Gastroesophageal sphincter (tissue), 4 donors: ENCODE measurements at regions not wholly inside any gene's neighbourhood (a gene's known extent, or its start where the extent isn't known, plus 50 kb on each side); places are given as distances from the start of the nearest gene placed in this dataset.

Source experiments
- ATAC-seq: fragments of 150-250 bp; one replicate; pipeline ENCODE4 v1.9.1; 2016; ENCODE audit warnings: mild to moderate bottlenecking, moderate library complexity
- H3K27ac ChIP-seq, 4 donors: fragments of 200-600 bp; sonication (generic) in 3 of 4; 1 replicate in 3 of 4; 2 replicates in 1 of 4; pipeline ENCODE4 v1.5.1; 2016 to 2019
- H3K27me3 ChIP-seq: fragments of 200-600 bp; sonication (generic); one replicate; pipeline ENCODE4 v1.5.1; 2019
- H3K36me3 ChIP-seq, 2 donors: fragments of 200-600 bp; sonication (generic); one replicate each; pipeline ENCODE4 v1.5.1; 2019; ENCODE audit warnings: control low read depth in 1 of 2
- H3K4me1 ChIP-seq, 3 donors: fragments of 200-600 bp; sonication (generic); 1 replicate in 2 of 3; 2 replicates in 1 of 3; pipeline ENCODE4 v1.5.1; 2016 to 2019; ENCODE audit warnings: control low read depth in 2 of 3
- H3K4me3 ChIP-seq, 2 donors: fragments of 200-600 bp; sonication (generic); one replicate each; pipeline ENCODE4 v1.5.1; 2019; ENCODE audit warnings: mild to moderate bottlenecking in 1 of 2, moderate library complexity in 1 of 2
- H3K9me3 ChIP-seq, 3 donors: fragments of 200-600 bp; sonication (generic); one replicate each; pipeline ENCODE4 v1.5.1; 2017 to 2019; ENCODE audit warnings: control low read depth in 2 of 3
- CTCF ChIP-seq, 4 experiments: fragments of 200-600 bp in 2 of 4; fragments of 450-650 bp in 2 of 4; sonication (generic) in 1 of 4; IDR thresholded peaks; one replicate each; pipeline ENCODE4 v1.5.1; 2017 to 2019; ENCODE audit warnings: antibody characterized with exemption in 4 of 4, mild to moderate bottlenecking in 2 of 4, moderate library complexity in 2 of 4
- EP300 ChIP-seq: sonication (generic); formaldehyde crosslinking; IDR thresholded peaks from one replicate; pipeline ENCODE4 v1.6.1; 2017; ENCODE audit warnings: antibody characterized with exemption, mild to moderate bottlenecking
- POLR2A ChIP-seq, 2 donors: fragments of 450-650 bp; IDR thresholded peaks; one replicate each; pipeline ENCODE4 v1.6.1; 2017; ENCODE audit warnings: antibody characterized with exemption in 2 of 2, mild to moderate bottlenecking in 2 of 2, moderate library complexity in 1 of 2
- POLR2AphosphoS5 ChIP-seq: sonication (generic); formaldehyde crosslinking; IDR thresholded peaks from one replicate; pipeline ENCODE4 v1.6.1; 2017; ENCODE audit warnings: antibody characterized with exemption
- WGBS, 2 donors: methylation state at CpG; one replicate each; pipeline ENCODE4 v1.1.5; 2018; ENCODE audit warnings: low coverage in 1 of 2; 5-methylcytosine and 5-hydroxymethylcytosine counted together

- no peaks in the 10 kb centered on the region for H3K27me3 ChIP-seq
- ATAC-seq: no peak
- H3K4me3 ChIP-seq: no peak overlapping the region
- no peak for TF ChIP-seq POLR2A (IDR thresholded peaks at IDR 0.05)
- H3K4me1 ChIP-seq: no peaks in the 10 kb centered on the region
- H3K9me3 ChIP-seq: no peaks in the 10 kb centered on the region
- H3K27ac ChIP-seq: peak overlapping the region in 3 of 4 donors; percentile 37 to 54 (median 41)
- H3K36me3 ChIP-seq: no peaks in the 10 kb centered on the region
- 69 to 96% methylated on average over 3 to 5 of the region's 5 CpGs for WGBS, 2 donors
These were observed 309.2 kb downstream of the RAB28 start for GRCh38 chr4:13174926-13175325.

- 54 to 61% methylated on average over 5 of the region's 6 CpGs for WGBS, 2 donors
- ATAC-seq: peak; percentile 97
- Histone ChIP-seq H3K4me3 (no peak overlapping the region), H3K9me3 (no peaks in the 10 kb centered on the region), H3K4me1 (no peaks in the 10 kb centered on the region), H3K27me3 (no peaks in the 10 kb centered on the region), H3K36me3 (no peaks in the 10 kb centered on the region), H3K27ac (peak overlapping the region in 3 of 4 donors; percentile 37 to 54 (median 41))
- no peak for TF ChIP-seq CTCF (IDR thresholded peaks at IDR 0.05)
- no peak for TF ChIP-seq EP300
- peak; percentile 72 for TF ChIP-seq POLR2AphosphoS5
- TF ChIP-seq POLR2A (IDR thresholded peaks at IDR 0.05): no peak
These were observed 310.1 kb downstream of the RAB28 start for GRCh38 chr4:13174001-13174400.

GRCh38 chr4:13171292-13172057, 312.7 kb downstream of the RAB28 start:
- WGBS, 2 donors: 93 to 100% methylated on average over 4 to 5 of the region's 5 CpGs
- TF ChIP-seq EP300 (no peak), CTCF (IDR thresholded peaks at IDR 0.05) (no peak), POLR2AphosphoS5 (no peak), POLR2A (IDR thresholded peaks at IDR 0.05) (no peak)
- Histone ChIP-seq H3K4me1 (no peaks in the 10 kb centered on the region), H3K36me3 (no peaks in the 10 kb centered on the region), H3K27me3 (no peaks in the 10 kb centered on the region), H3K9me3 (no peaks in the 10 kb centered on the region), H3K4me3 (no peak overlapping the region), H3K27ac (peak overlapping the region in 1 of 4 donors; percentile 25)
- ATAC-seq: no peak

GRCh38 chr4:13169731-13170525, 314.2 kb downstream of the RAB28 start:
- 74 to 79% methylated on average over 2 to 3 of the region's 3 CpGs for WGBS, 2 donors
- Histone ChIP-seq H3K9me3 (no peaks in the 10 kb centered on the region), H3K4me3 (no peak overlapping the region), H3K36me3 (no peaks in the 10 kb centered on the region), H3K4me1 (no peaks in the 10 kb centered on the region), H3K27me3 (no peaks in the 10 kb centered on the region), H3K27ac (no peak overlapping the region)
- TF ChIP-seq CTCF (IDR thresholded peaks at IDR 0.05) (no peak), POLR2A (IDR thresholded peaks at IDR 0.05) (no peak), POLR2AphosphoS5 (no peak), EP300 (no peak)
- ATAC-seq: no peak

- 68 to 83% methylated on average over 2 of the region's 2 CpGs for WGBS, 2 donors
- no peaks in the 10 kb centered on the region for H3K27me3 ChIP-seq
- no peaks in the 10 kb centered on the region for H3K4me1 ChIP-seq
- no peaks in the 10 kb centered on the region for H3K36me3 ChIP-seq
- no peak for ATAC-seq
- no peak overlapping the region for H3K4me3 ChIP-seq
- H3K9me3 ChIP-seq: no peaks in the 10 kb centered on the region
- TF ChIP-seq CTCF (IDR thresholded peaks at IDR 0.05) (no peak), EP300 (no peak), POLR2A (IDR thresholded peaks at IDR 0.05) (no peak), POLR2AphosphoS5 (no peak)
- no peak overlapping the region for H3K27ac ChIP-seq
These were observed 315.8 kb downstream of the RAB28 start for GRCh38 chr4:13168326-13168725.
